ENCODE measurements at regions not wholly inside any gene's neighbourhood (a gene's known extent, or its start where the extent isn't known, plus 50 kb on each side); places are given as distances from the start of the nearest gene placed in this dataset.

DNA sequence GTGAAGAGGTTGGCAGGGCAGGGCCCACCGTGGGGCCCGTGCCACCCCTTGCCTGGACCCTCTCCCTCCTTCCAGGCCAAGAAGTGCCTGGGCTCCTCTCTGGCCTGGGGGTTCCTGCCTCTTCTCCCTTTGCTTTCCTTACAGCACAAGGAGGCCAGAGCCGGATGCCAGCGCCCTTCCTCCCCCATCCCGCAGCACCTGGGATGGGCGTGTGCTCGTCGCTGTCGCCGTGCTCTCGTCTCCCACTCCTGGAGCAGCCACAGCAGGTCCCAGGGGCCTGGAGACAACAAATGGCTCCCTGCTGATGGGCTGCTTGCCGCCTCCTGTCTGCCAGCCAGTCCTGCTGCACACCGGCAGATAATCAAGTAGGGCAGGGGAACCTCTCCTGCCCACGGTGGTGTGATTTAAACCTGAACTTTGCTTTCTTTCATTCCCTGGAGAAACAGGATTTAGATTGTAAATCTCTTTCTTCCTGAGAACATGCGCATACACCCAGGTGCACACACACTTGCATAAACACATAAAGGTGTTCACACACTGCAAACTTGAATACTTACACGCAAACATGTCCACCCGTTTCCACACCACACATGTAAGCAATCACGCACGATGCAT is 50.8 kb upstream of the POU3F1 start:
- no peaks in the 10 kb centered on the region for H3K36me3 ChIP-seq (ENCODE audit: control insufficient read depth, low read length)
- peaks cover 23% of the 10 kb centered on the region for H3K27me3 ChIP-seq (ENCODE audit: control insufficient read depth, low read length)
- no peaks in the 10 kb centered on the region for H3K4me1 ChIP-seq (ENCODE audit: control insufficient read depth, low read length)
- H3K4me3 ChIP-seq (ENCODE audit: low read length) = no peak overlapping the region
- no peaks in the 10 kb centered on the region for H3F3A ChIP-seq (ENCODE audit: control insufficient read depth, insufficient read depth)
- no peaks in the 10 kb centered on the region for H3K9me2 ChIP-seq (replicated peaks; ENCODE audit: control insufficient read depth, low read length)
- no peak for TF ChIP-seq EZH2phosphoT487 (IDR thresholded peaks at IDR 0.05; ENCODE audit: borderline replicate concordance, low read length)
- H3K27ac ChIP-seq (ENCODE audit: low read depth, low read length) = no peak overlapping the region
- no peaks in the 10 kb centered on the region for H4K20me1 ChIP-seq (ENCODE audit: control insufficient read depth, insufficient read depth, low read depth, low read length)
- no peaks in the 10 kb centered on the region for H3K79me2 ChIP-seq (ENCODE audit: control insufficient read depth, low read length)
- H3K4me2 ChIP-seq (ENCODE audit: low read length) = no peak overlapping the region
- H3K9me3 ChIP-seq (ENCODE audit: control insufficient read depth, insufficient read depth, low read length) = no peaks in the 10 kb centered on the region

Data from DOHH2 (cell line).